ENCODE measurements at regions not wholly inside any gene's neighbourhood (a gene's known extent, or its start where the extent isn't known, plus 50 kb on each side); places are given as distances from the start of the nearest gene placed in this dataset.

DNA sequence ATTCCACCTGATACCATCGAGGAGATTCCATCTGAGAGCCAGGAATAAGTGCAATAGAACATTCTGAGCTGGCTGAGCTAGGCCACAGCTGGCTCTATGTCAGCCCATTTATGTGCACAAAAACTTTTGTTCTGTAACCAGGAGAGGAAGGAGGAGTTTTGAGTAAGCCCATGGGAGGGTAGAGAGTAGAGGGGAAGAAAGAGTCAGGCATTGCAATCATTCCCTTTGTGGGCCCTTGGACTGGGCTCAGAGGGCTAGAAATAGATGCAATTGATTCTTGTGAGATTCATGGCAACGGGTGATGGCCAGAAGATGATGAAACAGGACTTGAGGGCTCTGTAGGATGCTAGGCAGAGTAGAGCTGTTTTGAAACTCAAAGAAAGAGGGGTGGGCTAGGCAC lies 104.6 kb upstream of the KIF5B start:
- Histone ChIP-seq H3K9me3 (ENCODE audit: low read length) (no peaks in the 10 kb centered on the region), H3K9ac (ENCODE audit: insufficient read depth, low read depth, low read length) (no peak overlapping the region), H3K4me1 (ENCODE audit: insufficient read depth, low read length) (peaks cover 48% of the 10 kb centered on the region), H3K4me2 (ENCODE audit: low read depth, low read length) (no peak overlapping the region), H4K20me1 (ENCODE audit: insufficient read depth, low read length) (no peaks in the 10 kb centered on the region), H3K27me3 (ENCODE audit: control insufficient read depth in 1 of 2, insufficient read depth in 2 of 2, low read length in 2 of 2) (no peaks in the 10 kb centered on the region; a peak in 1 of 5 replicates), H3K79me2 (ENCODE audit: insufficient read depth, low read length) (no peaks in the 10 kb centered on the region), H3K27ac (ENCODE audit: extremely low read length, insufficient read depth, low read length) (no peak overlapping the region), H3K4me3 (replicated peaks in 1 of 3; ENCODE audit: insufficient read depth in 1 of 3, low read depth in 2 of 3, low read length in 3 of 3) (no peak overlapping the region), H3K36me3 (replicated peaks in 1 of 2; ENCODE audit: control insufficient read depth in 1 of 2, insufficient read depth in 2 of 2, low read length in 2 of 2) (no peaks in the 10 kb centered on the region), H2AFZ (ENCODE audit: low read length) (no peak overlapping the region)
- DNase-seq (ENCODE audit: low spot score), result no peak
- ATAC-seq, result no peak
- TF ChIP-seq NPAS2 (CRISPR knock-in tag; IDR thresholded peaks at IDR 0.05; ENCODE audit: borderline replicate concordance) (no peak), NFRKB (IDR thresholded peaks at IDR 0.05) (no peak), ZNF660 (CRISPR knock-in tag; IDR thresholded peaks at IDR 0.05; ENCODE audit: borderline replicate concordance, low read depth) (no peak), KMT2A (CRISPR knock-in tag; IDR thresholded peaks at IDR 0.05) (no peak), TOPORS (CRISPR knock-in tag; IDR thresholded peaks at IDR 0.05) (no peak), ZKSCAN8 (CRISPR knock-in tag; IDR thresholded peaks at IDR 0.05; ENCODE audit: borderline replicate concordance) (no peak), IKZF4 (CRISPR knock-in tag; IDR thresholded peaks at IDR 0.05; ENCODE audit: borderline replicate concordance, low read depth, not compliant biosample characterization) (no peak), ZNF432 (CRISPR knock-in tag; IDR thresholded peaks at IDR 0.05; ENCODE audit: borderline replicate concordance) (no peak), RBM22 (optimal IDR thresholded peaks at IDR 0.05; ENCODE audit: low read length) (no peak)
- TF ChIP-seq, protein P1, sequence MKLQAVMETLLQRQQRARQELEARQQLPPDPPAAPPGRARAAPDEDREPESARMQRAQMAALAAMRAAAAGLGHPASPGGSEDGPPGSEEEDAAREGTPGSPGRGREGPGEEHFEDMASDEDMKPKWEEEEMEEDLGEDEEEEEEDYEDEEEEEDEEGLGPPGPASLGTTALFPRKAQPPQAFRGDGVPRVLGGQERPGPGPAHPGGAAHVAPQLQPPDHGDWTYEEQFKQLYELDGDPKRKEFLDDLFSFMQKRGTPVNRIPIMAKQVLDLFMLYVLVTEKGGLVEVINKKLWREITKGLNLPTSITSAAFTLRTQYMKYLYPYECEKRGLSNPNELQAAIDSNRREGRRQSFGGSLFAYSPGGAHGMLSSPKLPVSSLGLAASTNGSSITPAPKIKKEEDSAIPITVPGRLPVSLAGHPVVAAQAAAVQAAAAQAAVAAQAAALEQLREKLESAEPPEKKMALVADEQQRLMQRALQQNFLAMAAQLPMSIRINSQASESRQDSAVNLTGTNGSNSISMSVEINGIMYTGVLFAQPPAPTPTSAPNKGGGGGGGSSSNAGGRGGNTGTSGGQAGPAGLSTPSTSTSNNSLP (IDR thresholded peaks at IDR 0.05; ENCODE audit: low read depth, low read length), result no peak
- TF ChIP-seq, protein P2, sequence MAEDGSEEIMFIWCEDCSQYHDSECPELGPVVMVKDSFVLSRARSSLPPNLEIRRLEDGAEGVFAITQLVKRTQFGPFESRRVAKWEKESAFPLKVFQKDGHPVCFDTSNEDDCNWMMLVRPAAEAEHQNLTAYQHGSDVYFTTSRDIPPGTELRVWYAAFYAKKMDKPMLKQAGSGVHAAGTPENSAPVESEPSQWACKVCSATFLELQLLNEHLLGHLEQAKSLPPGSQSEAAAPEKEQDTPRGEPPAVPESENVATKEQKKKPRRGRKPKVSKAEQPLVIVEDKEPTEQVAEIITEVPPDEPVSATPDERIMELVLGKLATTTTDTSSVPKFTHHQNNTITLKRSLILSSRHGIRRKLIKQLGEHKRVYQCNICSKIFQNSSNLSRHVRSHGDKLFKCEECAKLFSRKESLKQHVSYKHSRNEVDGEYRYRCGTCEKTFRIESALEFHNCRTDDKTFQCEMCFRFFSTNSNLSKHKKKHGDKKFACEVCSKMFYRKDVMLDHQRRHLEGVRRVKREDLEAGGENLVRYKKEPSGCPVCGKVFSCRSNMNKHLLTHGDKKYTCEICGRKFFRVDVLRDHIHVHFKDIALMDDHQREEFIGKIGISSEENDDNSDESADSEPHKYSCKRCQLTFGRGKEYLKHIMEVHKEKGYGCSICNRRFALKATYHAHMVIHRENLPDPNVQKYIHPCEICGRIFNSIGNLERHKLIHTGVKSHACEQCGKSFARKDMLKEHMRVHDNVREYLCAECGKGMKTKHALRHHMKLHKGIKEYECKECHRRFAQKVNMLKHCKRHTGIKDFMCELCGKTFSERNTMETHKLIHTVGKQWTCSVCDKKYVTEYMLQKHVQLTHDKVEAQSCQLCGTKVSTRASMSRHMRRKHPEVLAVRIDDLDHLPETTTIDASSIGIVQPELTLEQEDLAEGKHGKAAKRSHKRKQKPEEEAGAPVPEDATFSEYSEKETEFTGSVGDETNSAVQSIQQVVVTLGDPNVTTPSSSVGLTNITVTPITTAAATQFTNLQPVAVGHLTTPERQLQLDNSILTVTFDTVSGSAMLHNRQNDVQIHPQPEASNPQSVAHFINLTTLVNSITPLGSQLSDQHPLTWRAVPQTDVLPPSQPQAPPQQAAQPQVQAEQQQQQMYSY (CRISPR knock-in tag; IDR thresholded peaks at IDR 0.05), result no peak
- TF ChIP-seq, protein P3, sequence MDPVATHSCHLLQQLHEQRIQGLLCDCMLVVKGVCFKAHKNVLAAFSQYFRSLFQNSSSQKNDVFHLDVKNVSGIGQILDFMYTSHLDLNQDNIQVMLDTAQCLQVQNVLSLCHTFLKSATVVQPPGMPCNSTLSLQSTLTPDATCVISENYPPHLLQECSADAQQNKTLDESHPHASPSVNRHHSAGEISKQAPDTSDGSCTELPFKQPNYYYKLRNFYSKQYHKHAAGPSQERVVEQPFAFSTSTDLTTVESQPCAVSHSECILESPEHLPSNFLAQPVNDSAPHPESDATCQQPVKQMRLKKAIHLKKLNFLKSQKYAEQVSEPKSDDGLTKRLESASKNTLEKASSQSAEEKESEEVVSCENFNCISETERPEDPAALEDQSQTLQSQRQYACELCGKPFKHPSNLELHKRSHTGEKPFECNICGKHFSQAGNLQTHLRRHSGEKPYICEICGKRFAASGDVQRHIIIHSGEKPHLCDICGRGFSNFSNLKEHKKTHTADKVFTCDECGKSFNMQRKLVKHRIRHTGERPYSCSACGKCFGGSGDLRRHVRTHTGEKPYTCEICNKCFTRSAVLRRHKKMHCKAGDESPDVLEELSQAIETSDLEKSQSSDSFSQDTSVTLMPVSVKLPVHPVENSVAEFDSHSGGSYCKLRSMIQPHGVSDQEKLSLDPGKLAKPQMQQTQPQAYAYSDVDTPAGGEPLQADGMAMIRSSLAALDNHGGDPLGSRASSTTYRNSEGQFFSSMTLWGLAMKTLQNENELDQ (CRISPR knock-in tag; IDR thresholded peaks at IDR 0.05; ENCODE audit: borderline replicate concordance), result no peak
- TF ChIP-seq, protein P4, sequence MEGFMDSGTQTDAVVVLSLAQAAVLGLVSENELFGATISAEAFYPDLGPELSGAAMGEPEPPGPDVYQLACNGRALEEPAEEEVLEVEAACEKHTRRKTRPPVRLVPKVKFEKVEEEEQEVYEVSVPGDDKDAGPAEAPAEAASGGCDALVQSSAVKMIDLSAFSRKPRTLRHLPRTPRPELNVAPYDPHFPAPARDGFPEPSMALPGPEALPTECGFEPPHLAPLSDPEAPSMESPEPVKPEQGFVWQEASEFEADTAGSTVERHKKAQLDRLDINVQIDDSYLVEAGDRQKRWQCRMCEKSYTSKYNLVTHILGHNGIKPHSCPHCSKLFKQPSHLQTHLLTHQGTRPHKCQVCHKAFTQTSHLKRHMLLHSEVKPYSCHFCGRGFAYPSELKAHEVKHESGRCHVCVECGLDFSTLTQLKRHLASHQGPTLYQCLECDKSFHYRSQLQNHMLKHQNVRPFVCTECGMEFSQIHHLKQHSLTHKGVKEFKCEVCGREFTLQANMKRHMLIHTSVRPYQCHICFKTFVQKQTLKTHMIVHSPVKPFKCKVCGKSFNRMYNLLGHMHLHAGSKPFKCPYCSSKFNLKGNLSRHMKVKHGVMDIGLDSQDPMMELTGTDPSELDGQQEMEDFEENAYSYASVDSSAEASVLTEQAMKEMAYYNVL (CRISPR knock-in tag; IDR thresholded peaks at IDR 0.05; ENCODE audit: borderline replicate concordance), result no peak
- in situ Hi-C loops (cut with HindIII; ENCODE audit: extremely low pct_ligation_motif_present, low pct_unique_long_range_greater_than_20kb) (no loop called here), intact Hi-C loops (cut with micrococcal nuclease; ENCODE audit: unreplicated experiment) (no loop called here)
- WGBS (ENCODE audit: low lambda C conversion rate), result 45% methylated on average over 2 of the region's 2 CpGs
- BruUV-seq (replicated peaks), result no TSS peak
- ChIA-PET CTCF (ENCODE audit: low intra/inter-chr PET ratio, low total read pairs) (no interaction called here), POLR2A (no interaction called here)
- FAIRE-seq, result no peak
